ENCODE measurements at regions not wholly inside any gene's neighbourhood (a gene's known extent, or its start where the extent isn't known, plus 50 kb on each side); places are given as distances from the start of the nearest gene placed in this dataset.

DNA sequence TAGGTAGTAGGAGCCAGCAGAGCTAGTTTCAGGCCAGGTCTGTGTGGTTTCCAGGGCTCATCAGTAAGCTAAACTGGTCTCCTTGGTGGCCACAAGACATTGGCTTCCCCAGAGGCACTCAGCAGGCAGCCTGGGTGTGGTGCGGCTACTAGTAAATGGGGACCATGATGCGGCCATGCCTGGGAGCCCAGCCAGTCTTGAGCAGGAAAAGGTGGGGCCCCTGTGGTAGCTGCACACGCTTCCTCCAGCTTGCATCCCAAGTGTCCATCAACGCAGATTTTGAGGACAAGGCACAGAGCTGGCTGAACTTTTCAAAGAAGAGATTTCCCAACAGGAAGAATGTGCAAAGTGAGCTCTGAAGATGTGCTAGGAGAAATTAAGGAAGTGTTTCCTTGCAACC, 107.4 kb upstream of the NAA20 start:
- TF ChIP-seq, protein P1, sequence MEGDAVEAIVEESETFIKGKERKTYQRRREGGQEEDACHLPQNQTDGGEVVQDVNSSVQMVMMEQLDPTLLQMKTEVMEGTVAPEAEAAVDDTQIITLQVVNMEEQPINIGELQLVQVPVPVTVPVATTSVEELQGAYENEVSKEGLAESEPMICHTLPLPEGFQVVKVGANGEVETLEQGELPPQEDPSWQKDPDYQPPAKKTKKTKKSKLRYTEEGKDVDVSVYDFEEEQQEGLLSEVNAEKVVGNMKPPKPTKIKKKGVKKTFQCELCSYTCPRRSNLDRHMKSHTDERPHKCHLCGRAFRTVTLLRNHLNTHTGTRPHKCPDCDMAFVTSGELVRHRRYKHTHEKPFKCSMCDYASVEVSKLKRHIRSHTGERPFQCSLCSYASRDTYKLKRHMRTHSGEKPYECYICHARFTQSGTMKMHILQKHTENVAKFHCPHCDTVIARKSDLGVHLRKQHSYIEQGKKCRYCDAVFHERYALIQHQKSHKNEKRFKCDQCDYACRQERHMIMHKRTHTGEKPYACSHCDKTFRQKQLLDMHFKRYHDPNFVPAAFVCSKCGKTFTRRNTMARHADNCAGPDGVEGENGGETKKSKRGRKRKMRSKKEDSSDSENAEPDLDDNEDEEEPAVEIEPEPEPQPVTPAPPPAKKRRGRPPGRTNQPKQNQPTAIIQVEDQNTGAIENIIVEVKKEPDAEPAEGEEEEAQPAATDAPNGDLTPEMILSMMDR (IDR thresholded peaks at IDR 0.05), result no peak
- TF ChIP-seq POLR2A (IDR thresholded peaks at IDR 0.05), result no peak

Measured in testis (tissue), 2 donors.